Liver (tissue), 2 donors: ENCODE measurements at regions not wholly inside any gene's neighbourhood (a gene's known extent, or its start where the extent isn't known, plus 50 kb on each side); places are given as distances from the start of the nearest gene placed in this dataset.

Experiments
- CTCF ChIP-seq: fragments of 150-350 bp; IDR thresholded peaks from 2 replicates; pipeline ENCODE4 v1.5.1; 2017; ENCODE audit warnings: improper control_type of control experiment, low read depth, low read length; ENCODE audit not compliant: missing input control
- ZBTB33 ChIP-seq: IDR thresholded peaks from 2 replicates; pipeline ENCODE4 v1.6.1; 2016; ENCODE audit warnings: antibody characterized with exemption
- TF ChIP-seq, protein P1 (sequence below): IDR thresholded peaks from 2 replicates; pipeline ENCODE4 v1.6.1; 2016; ENCODE audit warnings: antibody characterized with exemption
- donor health status: healthy.

DNA sequence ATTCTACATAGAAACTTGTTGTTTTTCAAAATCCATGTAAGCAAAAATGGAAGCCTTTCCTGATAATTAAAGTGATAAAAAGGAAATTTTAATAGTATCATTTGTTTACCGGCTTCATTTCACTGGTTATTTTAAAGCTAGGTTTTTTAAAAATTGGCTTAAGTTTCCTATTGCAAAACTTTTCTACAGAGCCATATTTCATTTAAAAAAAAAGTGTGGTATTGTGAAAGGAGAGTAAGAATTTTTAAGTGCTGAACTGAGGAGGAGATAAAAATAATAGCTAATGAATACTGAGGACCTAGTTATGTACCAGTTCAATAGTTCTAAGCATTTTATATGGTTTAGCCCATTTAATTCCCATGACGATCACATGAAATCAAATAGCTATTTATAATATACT is 172.2 kb upstream of the COL1A2 start:
- no peak for TF ChIP-seq ZBTB33
- TF ChIP-seq CTCF: no peak
- TF ChIP-seq, protein P1, sequence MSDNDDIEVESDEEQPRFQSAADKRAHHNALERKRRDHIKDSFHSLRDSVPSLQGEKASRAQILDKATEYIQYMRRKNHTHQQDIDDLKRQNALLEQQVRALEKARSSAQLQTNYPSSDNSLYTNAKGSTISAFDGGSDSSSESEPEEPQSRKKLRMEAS: no peak
